ENCODE measurements at regions not wholly inside any gene's neighbourhood (a gene's known extent, or its start where the extent isn't known, plus 50 kb on each side); places are given as distances from the start of the nearest gene placed in this dataset.

DNA sequence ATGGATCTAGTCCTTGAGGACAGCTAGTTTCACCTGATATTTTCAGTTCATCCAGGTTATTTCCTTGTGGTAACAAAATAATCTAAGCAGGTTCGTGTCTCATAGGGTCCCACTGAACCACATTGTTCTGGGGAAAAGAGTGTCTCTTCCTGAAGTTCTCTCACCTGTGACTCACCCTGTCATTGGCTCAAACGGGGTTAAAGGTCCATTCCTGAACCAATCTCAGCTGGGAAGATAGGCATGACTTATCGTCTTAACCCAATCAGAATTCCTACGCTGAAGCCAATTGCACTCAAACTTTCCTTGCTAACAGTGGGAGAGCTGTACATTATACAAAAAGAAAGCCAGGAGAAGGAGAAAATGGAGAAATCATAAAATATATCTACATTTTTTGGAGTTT, 475.8 kb downstream of the TOX3 start:
- TF ChIP-seq, protein P1, sequence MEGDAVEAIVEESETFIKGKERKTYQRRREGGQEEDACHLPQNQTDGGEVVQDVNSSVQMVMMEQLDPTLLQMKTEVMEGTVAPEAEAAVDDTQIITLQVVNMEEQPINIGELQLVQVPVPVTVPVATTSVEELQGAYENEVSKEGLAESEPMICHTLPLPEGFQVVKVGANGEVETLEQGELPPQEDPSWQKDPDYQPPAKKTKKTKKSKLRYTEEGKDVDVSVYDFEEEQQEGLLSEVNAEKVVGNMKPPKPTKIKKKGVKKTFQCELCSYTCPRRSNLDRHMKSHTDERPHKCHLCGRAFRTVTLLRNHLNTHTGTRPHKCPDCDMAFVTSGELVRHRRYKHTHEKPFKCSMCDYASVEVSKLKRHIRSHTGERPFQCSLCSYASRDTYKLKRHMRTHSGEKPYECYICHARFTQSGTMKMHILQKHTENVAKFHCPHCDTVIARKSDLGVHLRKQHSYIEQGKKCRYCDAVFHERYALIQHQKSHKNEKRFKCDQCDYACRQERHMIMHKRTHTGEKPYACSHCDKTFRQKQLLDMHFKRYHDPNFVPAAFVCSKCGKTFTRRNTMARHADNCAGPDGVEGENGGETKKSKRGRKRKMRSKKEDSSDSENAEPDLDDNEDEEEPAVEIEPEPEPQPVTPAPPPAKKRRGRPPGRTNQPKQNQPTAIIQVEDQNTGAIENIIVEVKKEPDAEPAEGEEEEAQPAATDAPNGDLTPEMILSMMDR (IDR thresholded peaks at IDR 0.05) = no peak
- no peak for TF ChIP-seq POLR2AphosphoS5 (IDR thresholded peaks at IDR 0.05)
